Mucosa of rectum (tissue), 2 donors: ENCODE measurements at regions not wholly inside any gene's neighbourhood (a gene's known extent, or its start where the extent isn't known, plus 50 kb on each side); places are given as distances from the start of the nearest gene placed in this dataset.

Source experiments
- H3K27ac ChIP-seq, 2 donors: one replicate each; pipeline ENCODE4 v1.7.0; 2013; ENCODE audit warnings: inconsistent platforms in 2 of 2, low read depth in 2 of 2, low read length in 2 of 2
- H3K27me3 ChIP-seq, 2 donors: one replicate each; pipeline ENCODE4 v1.7.0; 2013; ENCODE audit warnings: low read length in 2 of 2; ENCODE audit not compliant: control insufficient read depth in 2 of 2, insufficient read depth in 2 of 2
- H3K36me3 ChIP-seq, 2 donors: one replicate each; pipeline ENCODE4 v1.7.0; 2013; ENCODE audit warnings: low read length in 2 of 2; ENCODE audit not compliant: control insufficient read depth in 2 of 2, insufficient read depth in 2 of 2
- H3K4me1 ChIP-seq, 2 donors: one replicate each; pipeline ENCODE4 v1.7.0; 2013; ENCODE audit warnings: low read length in 2 of 2, mild to moderate bottlenecking in 1 of 2; ENCODE audit not compliant: control insufficient read depth in 2 of 2, insufficient read depth in 2 of 2
- H3K4me3 ChIP-seq, 2 donors: one replicate each; pipeline ENCODE4 v1.7.0; 2013; ENCODE audit warnings: low read length in 2 of 2
- H3K9ac ChIP-seq, 2 donors: one replicate each; pipeline ENCODE4 v1.7.0; 2013; ENCODE audit warnings: low read length in 2 of 2, low read depth in 1 of 2, mild to moderate bottlenecking in 1 of 2
- H3K9me3 ChIP-seq, 2 donors: one replicate each; pipeline ENCODE4 v1.7.0; 2013; ENCODE audit warnings: low read length in 2 of 2; ENCODE audit not compliant: control insufficient read depth in 2 of 2
- donor health status: healthy.
- donor health status: Normal muscosa, but diverticular disease.

GRCh38 chr2:12827721-12828120 lies 111.0 kb downstream of the TRIB2 start:
- H3K36me3 ChIP-seq, result no peaks in the 10 kb centered on the region
- H3K27me3 ChIP-seq, result no peaks in the 10 kb centered on the region
- H3K4me1 ChIP-seq, result no peaks in the 10 kb centered on the region
- H3K9ac ChIP-seq, result no peak overlapping the region
- no peaks in the 10 kb centered on the region for H3K9me3 ChIP-seq
- H3K4me3 ChIP-seq, result no peak overlapping the region
- H3K27ac ChIP-seq, result no peak overlapping the region

GRCh38 chr2:12828980-12829379 lies 112.2 kb downstream of the TRIB2 start:
- Histone ChIP-seq H3K27ac (no peak overlapping the region), H3K4me3 (no peak overlapping the region), H3K9ac (no peak overlapping the region), H3K4me1 (no peaks in the 10 kb centered on the region), H3K36me3 (no peaks in the 10 kb centered on the region), H3K9me3 (no peaks in the 10 kb centered on the region), H3K27me3 (no peaks in the 10 kb centered on the region)

- Histone ChIP-seq H3K27ac (no peak overlapping the region), H3K4me1 (no peaks in the 10 kb centered on the region), H3K4me3 (no peak overlapping the region)
Measured at GRCh38 chr2:12831016-12831415, 114.3 kb downstream of the TRIB2 start.

GRCh38 chr2:12834239-12834638 lies 117.5 kb downstream of the TRIB2 start:
- H3K27ac ChIP-seq, result no peak overlapping the region
- H3K9ac ChIP-seq, result no peak overlapping the region
- no peaks in the 10 kb centered on the region for H3K9me3 ChIP-seq
- no peak overlapping the region for H3K4me3 ChIP-seq
- H3K36me3 ChIP-seq, result no peaks in the 10 kb centered on the region
- H3K4me1 ChIP-seq, result no peaks in the 10 kb centered on the region
- no peaks in the 10 kb centered on the region for H3K27me3 ChIP-seq

More at GRCh38 chr2:12831016-12831415, 114.3 kb downstream of the TRIB2 start:
- Histone ChIP-seq H3K9me3 (no peaks in the 10 kb centered on the region), H3K27me3 (no peaks in the 10 kb centered on the region), H3K9ac (no peak overlapping the region), H3K36me3 (no peaks in the 10 kb centered on the region)

GRCh38 chr2:12835733-12836132 lies 119.0 kb downstream of the TRIB2 start:
- Histone ChIP-seq H3K4me3 (no peak overlapping the region), H3K27ac (no peak overlapping the region), H3K9ac (no peak overlapping the region), H3K4me1 (no peaks in the 10 kb centered on the region), H3K36me3 (no peaks in the 10 kb centered on the region), H3K9me3 (no peaks in the 10 kb centered on the region), H3K27me3 (no peaks in the 10 kb centered on the region)

GRCh38 chr2:12839339-12839738 lies 122.6 kb downstream of the TRIB2 start:
- Histone ChIP-seq H3K27ac (no peak overlapping the region), H3K36me3 (no peaks in the 10 kb centered on the region), H3K4me1 (no peaks in the 10 kb centered on the region), H3K27me3 (no peaks in the 10 kb centered on the region), H3K9me3 (no peaks in the 10 kb centered on the region), H3K4me3 (no peak overlapping the region), H3K9ac (no peak overlapping the region)

GRCh38 chr2:12841021-12841420 lies 124.3 kb downstream of the TRIB2 start:
- no peaks in the 10 kb centered on the region for H3K27me3 ChIP-seq
- no peak overlapping the region for H3K4me3 ChIP-seq
- H3K27ac ChIP-seq, result no peak overlapping the region
- no peaks in the 10 kb centered on the region for H3K4me1 ChIP-seq
- H3K36me3 ChIP-seq, result no peaks in the 10 kb centered on the region
- no peak overlapping the region for H3K9ac ChIP-seq
- no peaks in the 10 kb centered on the region for H3K9me3 ChIP-seq

GRCh38 chr2:12842917-12843316 lies 126.2 kb downstream of the TRIB2 start:
- H3K4me1 ChIP-seq, result no peaks in the 10 kb centered on the region
- H3K4me3 ChIP-seq, result no peak overlapping the region
- H3K27ac ChIP-seq, result no peak overlapping the region
- H3K9me3 ChIP-seq, result no peaks in the 10 kb centered on the region
- no peaks in the 10 kb centered on the region for H3K27me3 ChIP-seq
- H3K36me3 ChIP-seq, result no peaks in the 10 kb centered on the region
- H3K9ac ChIP-seq, result no peak overlapping the region

GRCh38 chr2:12844511-12844910 lies 127.8 kb downstream of the TRIB2 start:
- H3K27ac ChIP-seq, result no peak overlapping the region

GRCh38 chr2:12847694-12848575 lies 131.2 kb downstream of the TRIB2 start:
- no peak overlapping the region for H3K9ac ChIP-seq
- no peaks in the 10 kb centered on the region for H3K27me3 ChIP-seq
- no peaks in the 10 kb centered on the region for H3K4me1 ChIP-seq
- no peaks in the 10 kb centered on the region for H3K36me3 ChIP-seq
- no peaks in the 10 kb centered on the region for H3K9me3 ChIP-seq
- no peak overlapping the region for H3K27ac ChIP-seq
- H3K4me3 ChIP-seq, result no peak overlapping the region

More at GRCh38 chr2:12844511-12844910, 127.8 kb downstream of the TRIB2 start:
- H3K9me3 ChIP-seq, result no peaks in the 10 kb centered on the region
- no peak overlapping the region for H3K4me3 ChIP-seq
- no peaks in the 10 kb centered on the region for H3K36me3 ChIP-seq
- no peaks in the 10 kb centered on the region for H3K4me1 ChIP-seq
- H3K27me3 ChIP-seq, result no peaks in the 10 kb centered on the region
- no peak overlapping the region for H3K9ac ChIP-seq
